HG03039 (cell line): ENCODE measurements at regions not wholly inside any gene's neighbourhood (a gene's known extent, or its start where the extent isn't known, plus 50 kb on each side); places are given as distances from the start of the nearest gene placed in this dataset.

ENCODE experiments used
- ATAC-seq: cut with Tn5 transposase; IDR thresholded peaks from one replicate; pipeline ENCODE4 v1.9.1; 2021; ENCODE audit warnings: mild to moderate bottlenecking, moderate library complexity; ENCODE audit not compliant: unreplicated experiment

DNA sequence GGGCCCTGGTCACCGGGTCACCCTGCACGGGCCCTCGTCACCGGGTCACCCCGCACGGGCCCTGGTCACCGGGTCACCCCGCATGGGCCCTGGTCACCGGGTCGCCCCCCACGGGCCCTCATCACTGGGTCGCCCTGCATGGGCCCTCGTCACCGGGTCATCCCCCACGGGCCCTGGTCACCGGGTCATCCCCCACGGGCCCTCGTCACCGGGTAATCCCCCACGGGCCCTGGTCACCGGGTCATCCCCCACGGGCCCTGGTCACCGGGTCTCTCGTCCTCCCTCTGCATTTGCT, 77.6 kb downstream of the RIPK4 start:
- no peak for ATAC-seq

DNA sequence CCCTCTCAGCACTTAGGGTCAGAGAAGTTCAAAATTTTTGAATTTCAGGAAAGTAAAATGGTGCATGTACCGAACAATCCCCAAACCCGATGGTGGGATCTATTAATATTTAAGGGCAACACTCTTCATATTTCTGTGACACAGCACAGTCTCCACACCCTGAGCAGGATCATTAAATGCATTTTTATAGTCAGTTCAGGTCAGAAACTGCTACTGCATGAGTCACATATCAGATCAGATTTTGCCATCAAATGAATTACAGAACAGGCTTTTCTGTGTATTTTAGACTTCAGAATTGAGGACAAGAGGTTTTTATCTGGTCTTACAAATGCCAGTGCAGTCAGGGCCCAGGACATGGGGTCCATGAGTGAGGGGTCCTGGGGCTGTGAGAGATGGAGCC, 79.2 kb downstream of the RIPK4 start:
- ATAC-seq, result no peak

DNA sequence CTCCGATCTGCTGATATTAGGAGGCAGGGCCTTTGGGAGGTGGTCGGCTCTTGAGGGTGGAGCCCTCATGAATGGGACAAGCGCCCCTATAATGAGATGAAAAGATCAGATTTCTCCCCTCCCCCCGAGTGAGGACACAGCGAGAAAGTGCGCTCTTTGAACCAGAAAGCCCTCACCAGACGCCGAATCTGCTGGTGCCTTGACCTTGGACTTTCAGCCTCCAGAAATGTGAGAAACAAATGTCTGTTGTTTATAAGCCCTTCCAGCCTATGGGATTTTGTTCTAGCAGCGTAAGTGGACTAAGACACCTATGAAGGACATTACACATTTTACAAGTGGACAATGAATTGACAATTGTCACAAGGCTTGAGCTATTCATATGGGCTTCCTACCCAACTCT, 80.2 kb downstream of the RIPK4 start:
- no peak for ATAC-seq

DNA sequence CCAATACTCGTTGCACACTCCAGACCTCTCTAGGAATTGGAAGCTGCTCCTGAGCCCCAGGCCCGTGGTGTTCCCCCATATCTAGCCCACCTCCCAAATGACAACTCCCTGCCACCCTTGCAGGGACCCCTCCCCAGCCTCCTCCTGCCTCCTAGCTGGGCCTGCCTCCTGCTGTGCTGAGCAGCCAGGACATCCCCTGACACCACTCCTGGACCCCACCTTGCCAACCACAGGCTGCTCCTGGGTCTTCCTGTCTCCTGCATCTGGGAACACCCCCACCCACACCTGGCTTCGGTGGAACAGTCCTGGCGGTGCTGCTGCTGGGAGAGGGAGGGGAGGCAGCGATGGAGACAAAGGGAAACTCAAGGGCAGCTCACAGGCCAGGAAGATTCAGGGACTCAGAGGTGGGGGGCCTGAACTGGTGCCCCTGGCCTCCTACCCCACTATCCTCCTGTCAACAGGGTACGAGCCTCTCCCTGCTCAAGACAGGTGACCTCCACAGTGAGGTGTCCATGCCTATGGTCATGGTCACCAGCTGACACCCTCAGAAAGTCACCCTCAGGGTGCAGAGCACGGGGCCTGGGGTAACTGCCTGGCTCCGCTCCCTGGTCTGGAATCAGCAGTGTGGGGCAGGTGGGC, 81.2 kb downstream of the RIPK4 start:
- no peak for ATAC-seq

DNA sequence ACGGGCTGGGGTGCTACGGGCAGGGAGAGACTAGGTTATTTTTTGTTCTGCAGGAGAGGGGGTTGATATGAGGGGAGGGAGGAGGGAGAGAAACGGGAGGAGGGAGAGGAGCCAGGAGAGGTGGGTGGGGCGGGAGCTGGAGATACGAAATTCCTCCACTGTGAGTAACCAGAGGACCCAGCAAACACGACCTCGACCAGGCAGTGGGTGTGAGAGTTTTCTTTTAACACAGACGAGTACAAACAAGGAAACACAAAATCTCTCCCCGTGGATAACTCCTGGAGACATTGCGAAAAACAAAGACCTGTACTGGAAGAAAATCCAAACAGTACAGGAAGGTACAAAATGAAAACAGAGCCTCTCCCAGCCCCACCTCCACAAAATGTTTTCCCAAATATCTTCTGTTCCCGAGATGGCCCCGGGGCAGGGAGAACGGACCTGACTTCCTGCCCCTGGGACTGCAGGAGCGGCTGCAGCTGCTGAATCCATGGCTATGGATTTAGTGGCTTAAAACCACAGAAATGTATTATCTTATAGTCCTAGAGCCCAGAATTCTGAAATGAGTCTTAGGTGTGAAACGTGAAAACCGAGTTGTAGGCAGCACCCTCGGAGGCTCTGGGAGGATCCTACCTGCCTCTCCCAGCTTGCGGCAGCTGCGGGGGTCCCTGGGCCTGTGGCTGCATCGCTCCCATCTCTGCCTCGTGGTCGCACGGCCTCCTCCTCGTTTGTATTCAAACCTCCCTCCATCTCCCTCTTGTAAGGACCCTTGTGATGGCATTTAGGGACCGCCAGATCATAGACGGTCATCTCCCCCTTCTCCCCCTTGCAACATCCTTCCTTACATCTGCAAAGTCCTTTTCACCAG, 82.2 kb downstream of the RIPK4 start:
- ATAC-seq, result no peak

DNA sequence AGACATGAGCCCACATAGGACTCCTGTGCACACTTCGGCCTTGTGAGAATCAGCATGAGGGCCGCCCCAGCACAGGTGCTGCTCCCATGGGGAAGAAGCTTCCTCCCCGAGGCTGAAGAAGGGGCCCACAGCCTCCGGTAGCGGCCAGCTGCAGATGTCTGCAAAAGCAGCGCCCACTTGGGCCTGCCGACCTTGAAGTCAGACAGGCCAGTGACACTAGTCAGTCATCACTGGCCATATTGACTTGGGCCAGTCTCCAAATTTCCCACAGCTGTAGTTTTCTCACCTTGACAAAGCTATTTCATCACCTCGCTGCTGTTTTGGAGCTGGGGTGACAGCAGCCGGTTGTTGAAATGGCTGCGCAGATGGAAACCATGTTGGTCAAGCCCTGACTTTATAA, 83.0 kb downstream of the RIPK4 start:
- ATAC-seq, result no peak

DNA sequence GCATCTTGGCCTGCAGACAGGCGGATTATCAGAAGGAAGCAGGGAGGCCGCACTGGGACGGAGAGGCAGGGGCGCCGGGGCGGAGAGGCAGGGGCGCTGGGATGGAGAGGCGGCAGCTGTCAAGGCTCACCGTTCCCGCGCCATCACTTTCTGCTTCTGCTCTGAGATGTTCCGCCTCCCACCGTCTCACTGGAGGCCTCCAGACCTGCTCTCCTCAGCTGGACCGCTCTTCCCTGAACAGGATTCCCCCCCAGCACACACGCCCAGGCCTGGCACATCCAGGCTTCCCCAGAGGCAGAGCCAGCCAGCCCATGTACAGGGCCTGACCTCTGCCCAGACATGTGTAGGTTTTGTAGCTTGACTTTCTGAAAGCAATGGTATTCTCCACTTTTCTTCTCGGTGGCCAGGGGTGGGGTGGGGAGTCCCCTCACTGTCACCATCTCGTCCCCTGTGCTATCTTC, 84.1 kb downstream of the RIPK4 start:
- no peak for ATAC-seq

DNA sequence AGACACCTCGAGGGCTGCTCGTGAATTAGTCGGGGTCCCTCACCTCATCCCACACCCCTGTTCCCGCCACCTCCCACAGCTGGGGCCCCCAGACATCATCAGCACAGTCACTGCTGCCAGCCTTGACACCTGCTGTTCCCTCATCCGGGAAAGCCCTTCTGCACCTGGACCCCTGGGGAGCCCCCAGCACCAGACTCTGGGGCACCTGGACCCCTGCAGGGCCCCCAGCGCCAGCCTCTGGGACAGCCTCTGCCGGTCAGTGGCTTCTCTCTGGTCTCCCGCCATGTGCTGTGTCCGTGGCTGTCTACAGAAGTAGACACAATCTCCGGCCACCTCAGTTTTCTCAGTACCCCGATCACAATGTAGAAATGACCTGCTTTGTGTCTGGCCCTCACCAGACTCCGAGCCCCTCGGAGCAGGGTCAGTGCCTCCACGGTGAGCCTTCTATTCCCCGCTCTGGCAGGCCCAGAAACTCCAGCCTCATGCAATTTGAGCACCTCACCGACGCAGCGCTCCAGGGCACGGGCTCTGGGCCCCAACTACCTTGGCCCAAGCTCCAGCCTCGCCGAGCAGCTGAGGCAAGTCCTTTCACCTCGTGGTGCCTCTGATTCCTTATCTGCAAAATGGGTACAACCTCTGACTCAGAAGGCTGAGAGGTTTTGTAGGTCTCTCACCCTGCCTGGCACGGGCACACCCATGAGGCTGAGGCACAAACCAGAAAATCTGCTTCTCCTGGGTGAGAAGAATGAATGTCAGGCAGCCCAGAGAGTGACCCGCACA, 84.7 kb downstream of the RIPK4 start:
- ATAC-seq, result no peak

DNA sequence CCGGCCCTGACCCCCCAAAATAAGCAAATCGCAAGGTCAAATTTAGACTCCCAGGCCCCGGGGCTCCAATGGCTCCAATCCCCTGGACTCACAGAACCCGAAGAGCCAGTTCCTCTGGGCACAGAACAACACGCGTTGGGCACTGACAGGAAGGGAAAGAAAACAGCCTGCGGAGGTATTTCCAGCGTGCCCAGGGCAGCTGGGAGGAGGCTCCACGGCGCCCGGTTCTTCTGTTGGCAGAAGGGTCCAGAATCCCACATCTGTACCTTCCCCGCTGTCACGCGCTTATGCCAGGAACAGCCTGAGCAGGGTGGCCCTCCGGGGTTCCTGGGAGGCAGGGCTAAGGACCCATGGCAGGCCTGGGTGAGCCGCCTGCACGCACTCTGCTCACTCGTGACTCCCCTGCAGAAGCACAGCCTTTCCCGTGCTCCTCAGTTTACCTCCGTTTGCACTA, 85.5 kb downstream of the RIPK4 start:
- ATAC-seq, result no peak

DNA sequence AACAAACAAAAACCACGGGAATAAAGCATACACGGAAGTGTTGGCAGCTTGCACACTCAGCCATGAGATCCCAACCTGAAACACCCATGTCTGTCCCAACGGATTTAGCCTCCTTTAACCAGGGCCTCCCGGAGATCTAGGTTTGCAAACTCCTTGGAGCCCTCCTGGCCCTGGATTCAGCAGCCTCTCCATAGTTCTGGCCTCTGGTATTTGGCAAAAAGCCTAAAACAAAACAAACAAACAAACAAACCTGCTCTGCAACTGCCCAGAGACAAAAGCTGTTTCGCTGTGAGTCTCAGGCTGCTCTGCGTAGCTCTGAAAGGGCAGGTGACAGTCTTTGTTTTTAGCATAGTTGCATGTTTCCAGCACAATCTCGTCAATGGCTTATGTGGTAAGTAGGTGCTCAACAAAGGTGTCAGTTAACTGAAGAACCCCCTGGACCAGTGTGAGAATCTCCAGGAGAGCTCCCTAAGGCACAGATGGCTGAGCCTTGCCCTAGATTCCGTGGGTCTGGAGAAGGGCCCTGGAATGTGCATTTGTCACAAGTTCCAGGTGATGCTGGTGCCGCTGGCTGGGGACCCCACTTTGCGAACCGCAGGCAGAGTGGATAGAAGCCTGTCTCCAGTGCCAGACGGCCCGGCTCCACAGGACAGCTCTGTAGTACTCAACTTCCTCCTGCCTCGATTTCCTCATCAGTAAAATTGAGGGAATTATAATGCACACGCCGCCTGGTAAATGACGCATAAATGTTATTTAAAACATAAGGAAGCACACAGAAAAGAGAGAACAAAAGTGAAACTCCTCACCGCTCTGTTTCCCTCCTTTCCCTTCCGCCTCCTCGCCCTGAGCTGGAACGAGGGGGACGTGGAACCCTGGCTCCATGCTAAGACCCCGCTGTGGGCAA, 86.2 kb downstream of the RIPK4 start:
- ATAC-seq, result no peak

DNA sequence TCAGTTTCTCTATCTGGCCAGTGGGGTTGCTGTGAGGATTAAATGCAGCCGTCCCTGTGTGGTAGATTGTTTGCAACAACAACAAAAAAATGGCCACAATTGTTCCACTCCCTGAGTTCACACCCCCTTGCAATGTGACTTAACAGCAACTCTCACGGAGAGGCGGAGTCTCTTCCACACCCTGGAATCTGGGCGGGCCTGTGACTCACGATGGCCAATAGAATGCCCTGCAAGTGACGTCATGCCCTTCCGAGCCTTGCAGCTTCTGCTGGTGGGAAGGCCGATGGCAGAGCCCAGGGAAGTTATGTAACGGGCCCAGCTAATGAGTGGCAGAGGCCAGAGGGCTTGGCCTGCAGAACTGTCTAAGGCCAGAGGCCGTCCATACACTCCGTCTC, 87.9 kb downstream of the RIPK4 start:
- no peak for ATAC-seq

DNA sequence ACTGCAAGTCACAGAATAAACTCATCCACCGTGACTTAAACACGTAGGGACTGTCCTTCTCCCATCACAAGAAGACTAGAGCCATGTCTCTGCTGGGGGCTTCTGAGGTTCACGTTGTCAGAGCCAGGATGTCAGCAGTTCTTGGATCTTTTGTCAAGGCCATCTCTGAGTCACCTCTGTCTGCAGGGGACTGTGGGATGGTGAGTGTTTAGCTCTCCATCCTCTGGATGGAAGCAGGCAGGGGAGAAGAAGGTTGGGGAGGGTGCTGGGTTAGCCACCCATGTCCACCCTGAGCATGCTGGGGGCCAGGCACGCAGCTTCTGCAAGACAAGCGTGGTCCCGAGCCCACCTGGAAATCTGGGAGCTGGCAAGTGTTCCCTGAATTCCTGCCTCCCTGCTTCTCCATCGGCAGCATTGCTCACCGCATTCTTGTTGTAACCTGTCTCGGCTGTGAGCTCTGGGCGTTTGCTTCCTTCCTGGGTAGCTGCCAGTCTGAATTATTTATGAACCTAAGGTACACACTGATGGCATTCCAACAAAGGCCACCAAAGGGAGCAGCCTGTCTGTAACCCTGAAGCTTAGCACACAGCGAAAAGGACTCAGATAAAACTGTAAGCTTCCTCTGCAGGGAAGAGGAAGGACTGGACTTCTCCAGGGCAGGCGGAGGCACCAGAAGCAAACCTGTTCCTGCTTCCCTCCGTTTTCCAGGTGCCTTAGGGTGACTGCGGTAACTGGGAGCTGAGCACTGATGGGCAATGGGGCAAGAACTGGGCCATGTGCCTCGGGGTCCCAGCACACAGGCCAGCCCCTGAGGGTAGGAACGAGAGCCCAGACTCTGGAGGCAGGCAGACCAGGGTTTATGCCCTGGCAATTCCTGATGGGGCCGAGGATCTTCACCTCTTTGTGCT, 88.6 kb downstream of the RIPK4 start:
- no peak for ATAC-seq

DNA sequence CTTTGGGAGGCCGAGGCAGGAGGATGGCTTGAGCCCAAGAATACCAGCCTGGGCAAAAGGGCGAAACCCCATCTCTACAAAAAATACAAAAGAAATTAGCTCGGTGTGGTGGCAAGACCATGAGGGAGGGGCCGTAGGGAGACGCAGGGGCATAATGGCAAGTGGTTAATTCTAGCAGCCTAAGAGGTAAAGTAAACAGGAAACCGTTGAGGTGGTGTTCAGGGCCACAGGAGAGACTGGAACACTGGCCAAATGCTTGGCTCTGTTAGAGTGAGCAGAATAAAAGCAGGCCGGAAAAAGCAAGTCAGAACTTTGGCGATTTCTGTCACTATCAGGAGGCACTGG, 89.2 kb downstream of the RIPK4 start:
- ATAC-seq, result no peak

DNA sequence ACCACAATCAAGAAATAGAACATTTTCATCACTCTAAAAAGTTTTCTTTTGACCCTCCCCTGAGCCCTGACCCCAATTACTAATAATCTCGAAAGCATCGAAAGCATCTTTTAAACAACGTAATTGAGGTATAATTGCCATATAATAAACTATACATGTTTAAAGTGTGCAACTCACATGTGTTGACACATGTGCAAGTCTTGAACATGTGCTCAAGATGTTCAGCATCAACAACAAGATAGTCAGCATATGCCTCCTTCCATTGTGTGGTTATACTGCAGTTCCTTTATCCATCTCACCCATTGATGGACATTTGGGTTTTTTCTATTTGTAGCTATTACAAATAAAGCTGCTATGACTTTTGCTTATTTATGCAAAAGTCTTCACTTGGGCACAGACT, 90.7 kb downstream of the RIPK4 start:
- ATAC-seq, result no peak

DNA sequence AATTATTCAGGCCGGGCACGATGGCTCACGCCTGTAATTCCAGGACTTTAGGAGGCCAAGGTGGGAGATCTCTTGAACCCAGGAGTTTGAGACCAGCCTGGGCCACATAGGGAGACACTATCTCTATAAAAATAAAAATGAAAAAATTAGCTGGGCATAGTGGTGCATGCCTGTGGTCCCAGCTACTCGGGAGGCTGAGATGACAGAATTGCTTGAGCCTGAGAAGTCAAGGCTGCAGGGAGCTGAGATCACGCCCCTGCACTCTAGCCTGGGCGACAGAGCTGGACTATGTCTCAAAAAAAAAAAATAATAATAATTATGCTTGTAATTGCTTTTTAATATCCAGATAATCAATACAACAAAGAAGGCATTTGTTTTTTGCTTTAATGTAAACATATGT, 91.3 kb downstream of the RIPK4 start:
- no peak for ATAC-seq

DNA sequence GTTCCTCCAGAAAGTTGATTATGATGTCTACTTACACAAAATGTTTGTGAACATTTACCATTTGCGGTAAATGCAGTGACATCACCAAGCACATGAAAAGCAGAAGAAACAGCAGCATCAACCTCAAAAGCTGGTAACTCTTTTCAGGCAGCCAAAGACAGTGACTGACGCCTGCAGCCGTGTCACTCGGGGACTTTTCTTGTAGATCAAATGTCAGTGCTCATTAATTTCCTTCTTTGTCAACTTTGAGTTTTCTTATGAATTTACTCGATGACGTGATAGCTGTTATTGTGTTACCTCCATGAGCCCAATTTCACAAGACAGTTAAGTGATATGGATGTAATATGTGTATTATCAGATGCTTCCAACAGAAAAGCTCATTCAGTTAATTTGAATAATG, 92.5 kb downstream of the RIPK4 start:
- ATAC-seq, result no peak

DNA sequence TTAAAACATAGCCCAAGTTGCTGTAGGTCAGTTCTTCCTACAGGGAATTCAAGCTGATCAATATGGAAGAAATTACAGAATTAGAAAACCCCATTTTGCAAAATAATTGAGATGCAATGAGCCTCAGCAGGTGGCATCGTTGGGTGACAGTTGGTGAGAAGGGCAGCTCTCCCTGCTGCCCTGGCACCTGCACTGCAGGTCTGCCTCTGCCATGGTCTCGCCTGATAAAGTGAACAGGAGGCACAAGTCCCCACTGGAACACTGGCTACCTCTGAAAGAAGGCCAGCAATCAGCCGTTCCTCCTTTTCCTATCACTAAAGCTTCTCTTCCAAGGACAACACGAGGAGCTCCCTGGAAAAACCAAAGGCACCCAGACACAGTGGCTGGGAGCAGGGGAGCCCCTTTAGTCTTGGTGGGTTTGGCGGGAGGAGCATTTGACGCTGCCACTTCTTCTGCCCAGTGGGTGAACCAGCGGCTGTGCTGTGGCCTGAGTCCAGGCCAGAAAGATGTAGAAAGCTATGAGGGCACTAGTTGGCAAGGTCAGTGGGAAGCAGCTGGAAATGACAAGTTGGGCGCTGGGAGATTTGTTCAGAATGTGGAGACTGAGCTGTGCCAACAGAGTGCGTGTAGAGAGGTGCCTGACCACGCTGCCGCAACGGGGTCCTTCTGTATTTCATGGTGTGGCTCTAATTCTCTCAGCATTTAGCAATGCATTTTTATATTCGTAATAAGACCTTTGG, 93.1 kb downstream of the RIPK4 start:
- no peak for ATAC-seq

DNA sequence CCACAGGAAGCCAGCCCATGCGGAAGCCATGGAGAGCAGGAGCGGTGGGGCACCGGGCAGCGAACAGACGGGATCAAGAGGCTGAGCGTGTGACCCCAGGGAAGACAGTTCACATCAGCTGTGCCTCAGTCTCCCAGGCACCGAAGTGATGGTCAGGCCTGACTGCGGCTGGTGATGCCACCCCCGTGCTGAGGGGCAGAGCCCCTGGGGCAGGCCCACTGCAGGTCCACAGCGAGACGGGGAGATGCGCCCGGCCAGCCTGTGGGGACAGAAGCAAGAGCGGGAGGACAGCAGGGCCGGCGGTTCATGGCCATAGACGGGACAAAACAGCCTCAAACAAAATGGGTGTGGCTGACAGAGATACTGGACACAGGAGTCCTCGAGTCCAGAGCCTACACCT, 93.8 kb downstream of the RIPK4 start:
- no peak for ATAC-seq

DNA sequence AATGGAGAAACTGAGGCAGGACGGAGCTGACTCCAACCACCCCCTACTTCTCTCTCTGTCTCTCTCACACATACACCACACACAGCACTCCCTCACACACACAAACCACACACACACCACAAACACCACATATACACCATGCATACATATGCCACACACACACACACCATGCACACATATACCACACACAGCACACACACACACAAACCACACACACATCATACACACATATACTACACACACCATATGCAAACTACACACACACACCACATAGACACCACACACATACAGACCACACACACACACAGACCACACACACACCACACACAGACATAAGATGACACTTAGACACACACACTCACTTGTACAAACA, 94.3 kb downstream of the RIPK4 start:
- ATAC-seq, result no peak
